WTC11 (cell line): ENCODE measurements at regions not wholly inside any gene's neighbourhood (a gene's known extent, or its start where the extent isn't known, plus 50 kb on each side); places are given as distances from the start of the nearest gene placed in this dataset.

Experiments
- JAZF1 ChIP-seq: fragments of 250-450 bp; sonication (Bioruptor Pico); IDR thresholded peaks from 2 replicates; pipeline ENCODE4 v1.9.0; 2021; ENCODE audit warnings: moderate library complexity, mild to moderate bottlenecking, inconsistent platforms
- TF ChIP-seq, protein P1 (sequence below): fragments of 200-600 bp; IDR thresholded peaks from 2 replicates; pipeline ENCODE4 v1.8.0; 2022; ENCODE audit warnings: antibody characterized with exemption

DNA sequence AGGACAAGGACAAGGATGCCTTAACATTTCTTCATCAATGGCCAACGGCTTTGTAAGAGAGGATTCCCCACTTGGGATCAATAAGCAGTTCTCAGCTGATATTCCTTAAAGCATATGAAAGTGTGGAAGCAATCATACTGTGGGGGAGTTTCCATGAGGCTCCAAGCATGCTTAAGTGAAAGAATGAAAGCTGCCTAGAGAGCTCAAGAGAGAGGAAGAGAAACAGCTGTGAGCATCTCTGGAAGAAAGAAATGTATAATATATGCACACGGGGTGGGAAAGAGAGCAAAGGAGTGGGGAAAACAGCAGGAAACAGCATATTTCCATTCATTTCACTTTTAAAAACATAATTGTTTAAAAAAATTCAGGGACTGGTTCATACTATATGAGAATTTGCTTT lies 94.7 kb upstream of the WARS2 start:
- TF ChIP-seq JAZF1 (CRISPR knock-in tag), result no peak
- TF ChIP-seq, protein P1, sequence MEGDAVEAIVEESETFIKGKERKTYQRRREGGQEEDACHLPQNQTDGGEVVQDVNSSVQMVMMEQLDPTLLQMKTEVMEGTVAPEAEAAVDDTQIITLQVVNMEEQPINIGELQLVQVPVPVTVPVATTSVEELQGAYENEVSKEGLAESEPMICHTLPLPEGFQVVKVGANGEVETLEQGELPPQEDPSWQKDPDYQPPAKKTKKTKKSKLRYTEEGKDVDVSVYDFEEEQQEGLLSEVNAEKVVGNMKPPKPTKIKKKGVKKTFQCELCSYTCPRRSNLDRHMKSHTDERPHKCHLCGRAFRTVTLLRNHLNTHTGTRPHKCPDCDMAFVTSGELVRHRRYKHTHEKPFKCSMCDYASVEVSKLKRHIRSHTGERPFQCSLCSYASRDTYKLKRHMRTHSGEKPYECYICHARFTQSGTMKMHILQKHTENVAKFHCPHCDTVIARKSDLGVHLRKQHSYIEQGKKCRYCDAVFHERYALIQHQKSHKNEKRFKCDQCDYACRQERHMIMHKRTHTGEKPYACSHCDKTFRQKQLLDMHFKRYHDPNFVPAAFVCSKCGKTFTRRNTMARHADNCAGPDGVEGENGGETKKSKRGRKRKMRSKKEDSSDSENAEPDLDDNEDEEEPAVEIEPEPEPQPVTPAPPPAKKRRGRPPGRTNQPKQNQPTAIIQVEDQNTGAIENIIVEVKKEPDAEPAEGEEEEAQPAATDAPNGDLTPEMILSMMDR, result no peak
